ENCODE measurements at regions not wholly inside any gene's neighbourhood (a gene's known extent, or its start where the extent isn't known, plus 50 kb on each side); places are given as distances from the start of the nearest gene placed in this dataset.

DNA sequence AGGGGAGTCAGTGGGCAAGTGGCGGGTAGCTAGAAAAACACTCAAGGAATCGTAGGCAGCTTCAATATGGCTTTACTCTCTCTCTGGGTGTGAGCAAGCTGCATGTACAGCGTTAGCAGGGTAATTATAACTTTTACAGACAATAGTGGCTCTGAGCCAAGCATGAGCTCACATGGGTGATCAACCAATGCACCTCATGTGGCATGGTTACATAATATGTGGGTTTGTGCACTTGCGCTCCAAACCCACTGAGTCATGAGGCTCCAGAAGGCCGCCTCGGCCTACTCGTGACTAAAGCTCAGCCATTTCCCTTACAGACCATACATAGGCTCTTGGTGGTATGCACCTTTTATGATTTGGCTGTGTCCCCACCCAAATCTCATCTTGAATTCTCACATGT lies 78.4 kb upstream of the FBXL4 start:
- TF ChIP-seq, protein P1, sequence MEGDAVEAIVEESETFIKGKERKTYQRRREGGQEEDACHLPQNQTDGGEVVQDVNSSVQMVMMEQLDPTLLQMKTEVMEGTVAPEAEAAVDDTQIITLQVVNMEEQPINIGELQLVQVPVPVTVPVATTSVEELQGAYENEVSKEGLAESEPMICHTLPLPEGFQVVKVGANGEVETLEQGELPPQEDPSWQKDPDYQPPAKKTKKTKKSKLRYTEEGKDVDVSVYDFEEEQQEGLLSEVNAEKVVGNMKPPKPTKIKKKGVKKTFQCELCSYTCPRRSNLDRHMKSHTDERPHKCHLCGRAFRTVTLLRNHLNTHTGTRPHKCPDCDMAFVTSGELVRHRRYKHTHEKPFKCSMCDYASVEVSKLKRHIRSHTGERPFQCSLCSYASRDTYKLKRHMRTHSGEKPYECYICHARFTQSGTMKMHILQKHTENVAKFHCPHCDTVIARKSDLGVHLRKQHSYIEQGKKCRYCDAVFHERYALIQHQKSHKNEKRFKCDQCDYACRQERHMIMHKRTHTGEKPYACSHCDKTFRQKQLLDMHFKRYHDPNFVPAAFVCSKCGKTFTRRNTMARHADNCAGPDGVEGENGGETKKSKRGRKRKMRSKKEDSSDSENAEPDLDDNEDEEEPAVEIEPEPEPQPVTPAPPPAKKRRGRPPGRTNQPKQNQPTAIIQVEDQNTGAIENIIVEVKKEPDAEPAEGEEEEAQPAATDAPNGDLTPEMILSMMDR (IDR thresholded peaks at IDR 0.05), result no peak
- TF ChIP-seq EP300 (IDR thresholded peaks at IDR 0.05) (no peak), POLR2AphosphoS5 (IDR thresholded peaks at IDR 0.05) (no peak), POLR2A (IDR thresholded peaks at IDR 0.05) (no peak)
